IMR-90 (cell line): ENCODE measurements at regions not wholly inside any gene's neighbourhood (a gene's known extent, or its start where the extent isn't known, plus 50 kb on each side); places are given as distances from the start of the nearest gene placed in this dataset.

Experiments
- ATAC-seq: fragments of 200-7000 bp; cut with Tn5 transposase; 2 replicates; pipeline ENCODE4 v1.9.1; 2020; ENCODE audit warnings: low read depth, mild to moderate bottlenecking, moderate library complexity
- BruUV-seq: library from RNA; stranded (reverse); fragments of 400-500 nt; replicated peaks from 2 replicates; lab custom pipeline; 2021; lab: Mats Ljungman, UMichigan
- CTCF ChIA-PET: fragments of 300-600 bp; formaldehyde crosslinking; extraction: SDS; loops from one replicate; lab custom pipeline; 2021; ENCODE audit warnings: antibody characterized with exemption; lab: Yijun Ruan, JAX
- POLR2A ChIA-PET: fragments of 300-600 bp; sonication (Branson Sonifier 250); formaldehyde crosslinking; loops from one replicate; lab custom pipeline; 2022; ENCODE audit warnings: antibody characterized with exemption; ENCODE audit not compliant: unreplicated experiment; lab: Charles Lee
- DNase-seq: peaks from one replicate; pipeline ENCODE4 v3.0.0; 2013
- H2AFZ ChIP-seq: replicated peaks from 2 replicates; pipeline ENCODE3; 2013; ENCODE audit warnings: low read length, mild to moderate bottlenecking; ENCODE audit not compliant: poor library complexity
- H2AK5ac ChIP-seq: 2 replicates; pipeline ENCODE4 v1.6.1; 2013; ENCODE audit warnings: low read depth, low read length, inconsistent platforms
- H2AK9ac ChIP-seq: replicated peaks from 2 replicates; pipeline ENCODE3; 2013; ENCODE audit warnings: mild to moderate bottlenecking, low read depth, low read length, moderate library complexity; ENCODE audit not compliant: poor library complexity
- H2BK120ac ChIP-seq: 2 replicates; pipeline ENCODE4 v1.6.1; 2013; ENCODE audit warnings: low read depth, low read length, inconsistent platforms
- H2BK15ac ChIP-seq: 3 replicates; pipeline ENCODE4 v1.6.1; 2013; ENCODE audit warnings: low read depth, low read length, inconsistent platforms
- H2BK20ac ChIP-seq: 2 replicates; pipeline ENCODE4 v1.6.1; 2013; ENCODE audit warnings: low read depth, mild to moderate bottlenecking, inconsistent platforms, low read length, moderate library complexity
- H2BK5ac ChIP-seq: 2 replicates; pipeline ENCODE4 v1.6.1; 2013; ENCODE audit warnings: mild to moderate bottlenecking, low read depth, low read length, inconsistent platforms; ENCODE audit not compliant: poor library complexity, severe bottlenecking
- H3K14ac ChIP-seq: replicated peaks from 2 replicates; pipeline ENCODE4 v1.6.1; 2013; ENCODE audit warnings: low read depth, low read length, inconsistent platforms
- H3K18ac ChIP-seq: 2 replicates; pipeline ENCODE4 v1.6.1; 2013; ENCODE audit warnings: low read depth, low read length, control low read depth
- H3K23ac ChIP-seq: 2 replicates; pipeline ENCODE4 v1.6.1; 2013; ENCODE audit warnings: low read depth, low read length, inconsistent platforms
- H3K27ac ChIP-seq: 2 replicates; pipeline ENCODE4 v1.5.1; 2013; ENCODE audit warnings: mild to moderate bottlenecking, control low read depth, low read length; ENCODE audit not compliant: insufficient read depth
- H3K27me3 ChIP-seq: 2 replicates; pipeline ENCODE4 v1.6.1; 2013; ENCODE audit warnings: low read length; ENCODE audit not compliant: control insufficient read depth, insufficient read depth
- H3K36me3 ChIP-seq: 2 replicates; pipeline ENCODE4 v1.6.1; 2013; ENCODE audit warnings: low read length, mixed read lengths; ENCODE audit not compliant: control insufficient read depth, insufficient read depth
- H3K4ac ChIP-seq: 2 replicates; pipeline ENCODE4 v1.6.1; 2013; ENCODE audit warnings: low read depth, low read length, inconsistent platforms
- H3K4me1 ChIP-seq: 2 replicates; pipeline ENCODE4 v1.6.1; 2013; ENCODE audit warnings: low read length, mixed read lengths; ENCODE audit not compliant: control insufficient read depth, insufficient read depth
- H3K4me2 ChIP-seq: 2 replicates; pipeline ENCODE4 v1.6.1; 2013; ENCODE audit warnings: low read depth, mild to moderate bottlenecking, control low read depth, low read length, moderate library complexity
- H3K4me3 ChIP-seq: 2 replicates; pipeline ENCODE4 v1.5.1; 2013; ENCODE audit warnings: low read depth, mild to moderate bottlenecking, control low read depth, low read length, moderate library complexity; ENCODE audit not compliant: insufficient read depth
- H3K56ac ChIP-seq: 2 replicates; pipeline ENCODE4 v1.6.1; 2013; ENCODE audit warnings: low read length, inconsistent platforms; ENCODE audit not compliant: insufficient read depth; ENCODE audit errors: extremely low read depth
- H3K79me1 ChIP-seq, 2 experiments: 2 replicates each; pipeline ENCODE4 v1.6.1; 2013; ENCODE audit warnings: low read length in 2 of 2, inconsistent platforms in 1 of 2, low read depth in 1 of 2
- H3K9ac ChIP-seq: 2 replicates; pipeline ENCODE4 v1.6.1; 2013; ENCODE audit warnings: low read depth, low read length, control low read depth
- H3K9me1 ChIP-seq: 2 replicates; pipeline ENCODE4 v1.6.1; 2013; ENCODE audit warnings: low read length, inconsistent platforms; ENCODE audit not compliant: insufficient read depth
- H3K9me3 ChIP-seq: 2 replicates; pipeline ENCODE4 v1.6.1; 2013; ENCODE audit warnings: low read length; ENCODE audit not compliant: control insufficient read depth, insufficient read depth
- H4K20me1 ChIP-seq: 2 replicates; pipeline ENCODE4 v1.6.1; 2013; ENCODE audit warnings: low read length, inconsistent platforms; ENCODE audit not compliant: insufficient read depth
- H4K5ac ChIP-seq: 2 replicates; pipeline ENCODE4 v1.6.1; 2013; ENCODE audit warnings: mild to moderate bottlenecking, low read depth, low read length, control low read depth
- H4K8ac ChIP-seq, 2 experiments: 2 replicates each; pipeline ENCODE4 v1.6.1; 2013; ENCODE audit warnings: low read depth in 2 of 2, low read length in 2 of 2, control low read depth in 1 of 2, inconsistent platforms in 1 of 2
- H4K91ac ChIP-seq: 2 replicates; pipeline ENCODE4 v1.6.1; 2013; ENCODE audit warnings: low read depth, low read length, inconsistent platforms; ENCODE audit not compliant: insufficient read depth
- BHLHE40 ChIP-seq: fragments of 150-350 bp; IDR thresholded peaks from 2 replicates; pipeline ENCODE4 v1.6.1; 2016; ENCODE audit warnings: mild to moderate bottlenecking, low read depth, low read length
- CEBPB ChIP-seq: IDR thresholded peaks from 2 replicates; pipeline ENCODE4 v1.6.1; 2012; ENCODE audit warnings: low read depth, low read length, improper control_type of control experiment
- CHD1 ChIP-seq: IDR thresholded peaks from 2 replicates; pipeline ENCODE4 v1.6.1; 2012; ENCODE audit warnings: low read depth, low read length, improper control_type of control experiment
- FOS ChIP-seq: fragments of 150-350 bp; IDR thresholded peaks from 2 replicates; pipeline ENCODE4 v1.6.1; 2016; ENCODE audit warnings: low read depth, low read length
- MAFK ChIP-seq: IDR thresholded peaks from 2 replicates; pipeline ENCODE4 v1.6.1; 2012; ENCODE audit warnings: low read depth, low read length, improper control_type of control experiment
- MAZ ChIP-seq: IDR thresholded peaks from 2 replicates; pipeline ENCODE4 v1.6.1; 2012; ENCODE audit warnings: low read depth, mild to moderate bottlenecking, low read length, improper control_type of control experiment, moderate library complexity, borderline replicate concordance
- NFE2L2 ChIP-seq: fragments of 150-350 bp; IDR thresholded peaks from 2 replicates; pipeline ENCODE4 v1.6.1; 2016; ENCODE audit warnings: low read depth, mild to moderate bottlenecking, low read length
- POLR2A ChIP-seq: IDR thresholded peaks from 2 replicates; pipeline ENCODE4 v1.6.1; 2012; ENCODE audit warnings: mild to moderate bottlenecking, low read depth, low read length
- RAD21 ChIP-seq: IDR thresholded peaks from 2 replicates; pipeline ENCODE4 v1.6.1; 2012; ENCODE audit warnings: low read length, improper control_type of control experiment
- RCOR1 ChIP-seq: IDR thresholded peaks from 2 replicates; pipeline ENCODE4 v1.6.1; 2012; ENCODE audit warnings: mild to moderate bottlenecking, low read length, improper control_type of control experiment; ENCODE audit not compliant: insufficient replicate concordance
- RFX5 ChIP-seq: IDR thresholded peaks from 2 replicates; pipeline ENCODE4 v1.8.0; 2012; ENCODE audit warnings: low read depth, mild to moderate bottlenecking, low read length, moderate library complexity
- SMC3 ChIP-seq: fragments of 150-350 bp; IDR thresholded peaks from 2 replicates; pipeline ENCODE4 v1.6.1; 2016; ENCODE audit warnings: low read depth, mild to moderate bottlenecking, antibody characterized with exemption, low read length, moderate library complexity
- WGBS, 2 experiments: methylation state at CpG; one replicate each; pipeline versions ENCODE4 v1.1.5 to v1.1.7; 2013; ENCODE audit warnings: missing lambda C conversion rate in 2 of 2; ENCODE audit not compliant: insufficient read length in 1 of 2; ENCODE audit errors: extremely low coverage in 2 of 2; 5-methylcytosine and 5-hydroxymethylcytosine counted together
- dilution Hi-C: fragments of 300-500 bp; cut with HindIII; formaldehyde crosslinking; loops from one replicate; pipeline ENCODE4 v1.14.3; 2018; ENCODE audit warnings: low sequenced_read_pairs; ENCODE audit not compliant: unreplicated experiment
- in situ Hi-C: fragments of 300-500 bp; cut with MboI; formaldehyde crosslinking; loops from 3 replicates; pipeline ENCODE4 v1.14.3; 2019; ENCODE audit warnings: low sequenced_read_pairs, inconsistent platforms, mixed read lengths
- intact Hi-C: fragments of 100-400 bp; cut with micrococcal nuclease; formaldehyde crosslinking; loops from 2 replicates; pipeline ENCODE4 v1.10.0; 2022
- TF ChIP-seq, protein P1 (sequence below): fragments of 150-350 bp; IDR thresholded peaks from 2 replicates; pipeline ENCODE4 v1.6.1; 2016; ENCODE audit warnings: low read depth, mild to moderate bottlenecking, low read length, moderate library complexity, borderline replicate concordance
- TF ChIP-seq, protein P2 (sequence below): conservative IDR thresholded peaks from 2 replicates; pipeline ENCODE4 v1.5.1; 2012; ENCODE audit warnings: mild to moderate bottlenecking, low read depth, low read length, improper control_type of control experiment
- TF ChIP-seq, protein P3 (sequence below): fragments of 150-350 bp; IDR thresholded peaks from 2 replicates; pipeline ENCODE4 v1.6.1; 2017; ENCODE audit warnings: mild to moderate bottlenecking, antibody characterized with exemption, low read length, low read depth

DNA sequence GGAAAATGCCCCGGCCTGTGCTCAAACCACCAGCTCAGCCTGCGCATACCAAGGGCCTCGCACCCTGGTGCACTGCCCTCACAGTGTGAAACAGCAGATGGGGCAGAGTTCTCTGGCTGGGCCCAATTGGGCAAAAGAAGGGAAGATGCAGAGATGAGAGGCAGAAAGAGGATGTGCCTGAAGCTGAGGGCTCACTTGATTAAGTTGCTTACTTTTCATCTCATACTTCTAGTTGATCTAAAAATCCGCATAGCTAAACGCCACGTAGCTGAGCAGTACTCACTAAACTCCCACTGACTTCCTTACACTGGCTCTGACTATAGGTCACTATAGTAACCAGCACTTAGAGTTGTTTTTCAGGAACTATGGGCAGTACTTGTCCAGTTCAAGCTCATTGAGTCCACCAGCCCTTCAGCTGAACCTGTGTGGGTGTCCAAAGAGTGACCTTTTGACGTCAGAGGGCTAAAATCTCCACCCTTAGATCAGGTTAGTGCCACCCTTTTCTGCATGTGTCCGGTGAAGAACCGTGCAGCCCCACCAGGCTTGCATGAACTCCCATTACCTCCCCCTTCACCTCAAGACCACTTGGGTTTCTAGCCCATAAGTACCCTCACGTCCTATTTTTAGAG lies 215.2 kb downstream of the AUH start:
- no peaks in the 10 kb centered on the region for H4K20me1 ChIP-seq
- H3K4me3 ChIP-seq = no peak overlapping the region
- no peaks in the 10 kb centered on the region for H3K36me3 ChIP-seq
- peak overlapping the region; percentile 35 for H2BK120ac ChIP-seq
- H4K8ac ChIP-seq = peak overlapping the region in 1 of 2 experiments; percentile 12; a peak in 2 of 4 replicates
- no peak overlapping the region for H2AFZ ChIP-seq
- H3K4me2 ChIP-seq = no peak overlapping the region
- peak overlapping the region; percentile 84 for H2AK5ac ChIP-seq
- intact Hi-C loops (no loop called here), dilution Hi-C loops (no loop called here), in situ Hi-C loops (no loop called here)
- peak overlapping the region; percentile 31; the same call in 1 of the 2 replicates for H3K14ac ChIP-seq
- H3K4ac ChIP-seq = peak overlapping the region; percentile 62
- CTCF ChIA-PET = interaction anchor here (1.4 kb wide), 1 partner anchor 109 kb away, joined by 3 read pairs; no protein-coding TSS in a partner anchor
- H3K4me1 ChIP-seq = peaks cover 5% of the 10 kb centered on the region
- no peak overlapping the region for H3K56ac ChIP-seq
- peak overlapping the region; percentile 44 for H2AK9ac ChIP-seq
- no peak overlapping the region; the same call in 1 of the 2 replicates for H3K23ac ChIP-seq
- H4K5ac ChIP-seq = peak overlapping the region; percentile 15
- no peak overlapping the region for H3K27ac ChIP-seq
- peak overlapping the region; percentile 46; the same call in 1 of the 2 replicates for H3K18ac ChIP-seq
- ATAC-seq (no peak), DNase-seq (no peak)
- POLR2A ChIA-PET = no interaction called here
- peak overlapping the region; percentile 5 for H2BK5ac ChIP-seq
- BruUV-seq = no TSS peak
- H3K9me1 ChIP-seq = no peaks in the 10 kb centered on the region
- peaks cover 0 to 4% of the 10 kb centered on the region in 2 experiments; a peak in 1 of 4 replicates for H3K79me1 ChIP-seq
- H2BK15ac ChIP-seq = peak overlapping the region; percentile 86; the same call in 2 of the 3 replicates
- H3K27me3 ChIP-seq = no peaks in the 10 kb centered on the region
- H2BK20ac ChIP-seq = peak overlapping the region; percentile 5
- peak overlapping the region; percentile 59 for H4K91ac ChIP-seq
- WGBS, 2 experiments = 92% methylated on average over 6 of the region's 10 CpGs; no CpG with 5 or more reads in 1 of the 2 experiments
- H3K9me3 ChIP-seq = peaks cover 5% of the 10 kb centered on the region; the same call in 1 of the 2 replicates
- H3K9ac ChIP-seq = no peak overlapping the region
- TF ChIP-seq SMC3 (no peak), MAFK (no peak), RFX5 (no peak), CEBPB (no peak), FOS (no peak), CHD1 (no peak), POLR2A (no peak), BHLHE40 (no peak), MAZ (no peak), NFE2L2 (no peak), RCOR1 (no peak), RAD21 (no peak)
- TF ChIP-seq, protein P1, sequence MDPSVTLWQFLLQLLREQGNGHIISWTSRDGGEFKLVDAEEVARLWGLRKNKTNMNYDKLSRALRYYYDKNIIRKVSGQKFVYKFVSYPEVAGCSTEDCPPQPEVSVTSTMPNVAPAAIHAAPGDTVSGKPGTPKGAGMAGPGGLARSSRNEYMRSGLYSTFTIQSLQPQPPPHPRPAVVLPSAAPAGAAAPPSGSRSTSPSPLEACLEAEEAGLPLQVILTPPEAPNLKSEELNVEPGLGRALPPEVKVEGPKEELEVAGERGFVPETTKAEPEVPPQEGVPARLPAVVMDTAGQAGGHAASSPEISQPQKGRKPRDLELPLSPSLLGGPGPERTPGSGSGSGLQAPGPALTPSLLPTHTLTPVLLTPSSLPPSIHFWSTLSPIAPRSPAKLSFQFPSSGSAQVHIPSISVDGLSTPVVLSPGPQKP = no peak
- TF ChIP-seq, protein P2, sequence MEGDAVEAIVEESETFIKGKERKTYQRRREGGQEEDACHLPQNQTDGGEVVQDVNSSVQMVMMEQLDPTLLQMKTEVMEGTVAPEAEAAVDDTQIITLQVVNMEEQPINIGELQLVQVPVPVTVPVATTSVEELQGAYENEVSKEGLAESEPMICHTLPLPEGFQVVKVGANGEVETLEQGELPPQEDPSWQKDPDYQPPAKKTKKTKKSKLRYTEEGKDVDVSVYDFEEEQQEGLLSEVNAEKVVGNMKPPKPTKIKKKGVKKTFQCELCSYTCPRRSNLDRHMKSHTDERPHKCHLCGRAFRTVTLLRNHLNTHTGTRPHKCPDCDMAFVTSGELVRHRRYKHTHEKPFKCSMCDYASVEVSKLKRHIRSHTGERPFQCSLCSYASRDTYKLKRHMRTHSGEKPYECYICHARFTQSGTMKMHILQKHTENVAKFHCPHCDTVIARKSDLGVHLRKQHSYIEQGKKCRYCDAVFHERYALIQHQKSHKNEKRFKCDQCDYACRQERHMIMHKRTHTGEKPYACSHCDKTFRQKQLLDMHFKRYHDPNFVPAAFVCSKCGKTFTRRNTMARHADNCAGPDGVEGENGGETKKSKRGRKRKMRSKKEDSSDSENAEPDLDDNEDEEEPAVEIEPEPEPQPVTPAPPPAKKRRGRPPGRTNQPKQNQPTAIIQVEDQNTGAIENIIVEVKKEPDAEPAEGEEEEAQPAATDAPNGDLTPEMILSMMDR = no peak
- TF ChIP-seq, protein P3, sequence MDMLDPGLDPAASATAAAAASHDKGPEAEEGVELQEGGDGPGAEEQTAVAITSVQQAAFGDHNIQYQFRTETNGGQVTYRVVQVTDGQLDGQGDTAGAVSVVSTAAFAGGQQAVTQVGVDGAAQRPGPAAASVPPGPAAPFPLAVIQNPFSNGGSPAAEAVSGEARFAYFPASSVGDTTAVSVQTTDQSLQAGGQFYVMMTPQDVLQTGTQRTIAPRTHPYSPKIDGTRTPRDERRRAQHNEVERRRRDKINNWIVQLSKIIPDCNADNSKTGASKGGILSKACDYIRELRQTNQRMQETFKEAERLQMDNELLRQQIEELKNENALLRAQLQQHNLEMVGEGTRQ = no peak
